Panc1 (cell line): ENCODE measurements at regions not wholly inside any gene's neighbourhood (a gene's known extent, or its start where the extent isn't known, plus 50 kb on each side); places are given as distances from the start of the nearest gene placed in this dataset.
"Not testable (repeated sequence)": the region's sequence is repeated elsewhere in the genome, so short reads cannot be mapped to it uniquely, and the experiment has no call there.

Source experiments
- ATAC-seq: fragments of 200-7000 bp; cut with Tn5 transposase; 2 replicates; pipeline ENCODE4 v1.9.1; 2020; ENCODE audit warnings: mild to moderate bottlenecking, moderate library complexity
- BruUV-seq: library from RNA; stranded (reverse); fragments of 400-500 nt; replicated peaks from 2 replicates; lab custom pipeline; 2021; lab: Mats Ljungman, UMichigan
- CTCF ChIA-PET: fragments of 300-600 bp; sonication (Branson Sonifier 250); formaldehyde crosslinking; loops from one replicate; lab custom pipeline; 2022; ENCODE audit warnings: antibody characterized with exemption; lab: Charles Lee
- POLR2A ChIA-PET: fragments of 300-600 bp; sonication (Branson Sonifier 250); formaldehyde crosslinking; loops from one replicate; lab custom pipeline; 2022; ENCODE audit warnings: antibody characterized with exemption; lab: Charles Lee
- DNase-seq: peaks from one replicate; pipeline ENCODE4 v3.0.0-alpha.2; 2010; ENCODE audit warnings: low read depth, low spot score
- H3K27ac ChIP-seq: 2 replicates; pipeline ENCODE4 v1.5.1; 2011; ENCODE audit warnings: mild to moderate bottlenecking, low read length, inconsistent platforms
- H3K27me3 ChIP-seq: fragments of 200-500 bp; sonication (Bioruptor generic); 2 replicates; pipeline ENCODE4 v1.6.0; 2014; ENCODE audit warnings: low read length, inconsistent platforms; ENCODE audit not compliant: control insufficient read depth, insufficient read depth
- H3K36me3 ChIP-seq: fragments of 200-500 bp; sonication (Bioruptor generic); 2 replicates; pipeline ENCODE4 v1.5.1; 2014; ENCODE audit warnings: inconsistent platforms, mild to moderate bottlenecking, low read length, moderate library complexity; ENCODE audit not compliant: control insufficient read depth, insufficient read depth
- H3K4me1 ChIP-seq: 2 replicates; pipeline ENCODE4 v1.5.1; 2011; ENCODE audit warnings: inconsistent platforms, mild to moderate bottlenecking, low read length, moderate library complexity; ENCODE audit not compliant: control insufficient read depth, insufficient read depth
- H3K4me3 ChIP-seq, 2 experiments: 2 replicates each; pipeline ENCODE4 v1.5.1; 2011 to 2012; ENCODE audit warnings: low read depth in 2 of 2, low read length in 2 of 2, mild to moderate bottlenecking in 2 of 2, inconsistent platforms in 1 of 2, moderate library complexity in 1 of 2
- H3K9me3 ChIP-seq: fragments of 200-500 bp; sonication (Bioruptor generic); 2 replicates; pipeline ENCODE4 v1.5.1; 2014; ENCODE audit warnings: low read depth, mild to moderate bottlenecking, inconsistent platforms, low read length, moderate library complexity; ENCODE audit not compliant: control insufficient read depth, insufficient read depth
- POLR2AphosphoS5 ChIP-seq: IDR thresholded peaks from 2 replicates; pipeline ENCODE4 v1.6.1; 2012; ENCODE audit warnings: mild to moderate bottlenecking, low read depth, low read length, moderate library complexity
- REST ChIP-seq, 2 experiments: IDR thresholded peaks; 2 replicates each; pipeline ENCODE4 v1.6.1; 2011 to 2012; ENCODE audit warnings: low read depth in 2 of 2, control low read depth in 1 of 2, low read length in 1 of 2, mild to moderate bottlenecking in 1 of 2, moderate library complexity in 1 of 2; ENCODE audit not compliant: insufficient read depth in 1 of 2
- SIN3A ChIP-seq: IDR thresholded peaks from 2 replicates; pipeline ENCODE4 v1.6.1; 2012; ENCODE audit warnings: low read depth, mild to moderate bottlenecking, low read length, moderate library complexity, borderline replicate concordance; ENCODE audit not compliant: insufficient read depth
- TCF7L2 ChIP-seq: IDR thresholded peaks from 2 replicates; pipeline ENCODE4 v1.6.1; 2011; ENCODE audit warnings: mild to moderate bottlenecking, low read depth, low read length, inconsistent platforms
- in situ Hi-C: cut with HindIII; loops from 2 replicates; pipeline ENCODE4 v1.10.0; 2016; ENCODE audit warnings: low sequenced_read_pairs, low pct_unique_long_range_greater_than_20kb
- intact Hi-C: fragments of 100-400 bp; cut with micrococcal nuclease; formaldehyde crosslinking; loops from one replicate; pipeline ENCODE4 v1.10.0; 2022; ENCODE audit not compliant: unreplicated experiment
- TF ChIP-seq, protein P1 (sequence below): fragments of 450-650 bp; IDR thresholded peaks from 2 replicates; pipeline ENCODE4 v1.5.1; 2017; ENCODE audit warnings: mild to moderate bottlenecking

GRCh38 chr10:10056961-10057360 is 960.7 kb upstream of the CELF2 start:
- BruUV-seq, result no TSS peak
- intact Hi-C loops, result no loop called here
- Histone ChIP-seq H3K27ac (no peak overlapping the region), H3K36me3 (no peaks in the 10 kb centered on the region), H3K4me3 (no peak overlapping the region), H3K27me3 (no peaks in the 10 kb centered on the region), H3K9me3 (no peaks in the 10 kb centered on the region), H3K4me1 (no peaks in the 10 kb centered on the region)
- ChIA-PET POLR2A (no interaction called here), CTCF (no interaction called here)
- in situ Hi-C loops, result no loop called here
- TF ChIP-seq POLR2AphosphoS5 (no peak), TCF7L2 (no peak), REST (IDR thresholded peaks at IDR 0.05; ENCODE audit: insufficient read depth in 1 of 2, low read depth in 2 of 2, low read length in 1 of 2) (no peak), SIN3A (no peak)
- DNase-seq (no peak), ATAC-seq (no peak)

DNA sequence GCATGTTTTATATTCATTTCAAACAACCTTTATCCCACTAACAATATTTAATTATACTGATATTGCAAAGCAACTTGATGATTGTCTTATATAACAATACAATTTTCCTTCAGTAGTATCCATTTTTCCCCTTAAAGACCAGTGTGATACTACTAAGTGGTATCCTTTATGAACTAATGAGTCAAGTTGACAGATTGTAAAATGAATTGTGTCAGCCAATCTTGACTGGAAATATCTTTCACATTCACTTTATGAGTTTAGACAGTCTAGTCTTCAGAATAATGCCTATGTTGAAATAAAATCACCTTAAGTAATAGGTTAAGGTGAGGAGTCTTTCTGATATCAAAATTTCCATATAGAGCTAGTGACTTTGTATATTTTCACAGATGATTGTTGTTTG is 950.0 kb upstream of the CELF2 start:
- CTCF ChIA-PET, result no interaction called here
- Histone ChIP-seq H3K9me3 (no peaks in the 10 kb centered on the region), H3K36me3 (no peaks in the 10 kb centered on the region), H3K27me3 (no peaks in the 10 kb centered on the region), H3K27ac (no peak overlapping the region), H3K4me1 (no peaks in the 10 kb centered on the region), H3K4me3 (no peak overlapping the region)
- no peak for ATAC-seq
- POLR2A ChIA-PET, result no interaction called here
- DNase-seq, result no peak
- BruUV-seq, result no TSS peak
- intact Hi-C loops (no loop called here), in situ Hi-C loops (no loop called here)
- no peak for TF ChIP-seq POLR2AphosphoS5
- TF ChIP-seq SIN3A, result no peak
- no peak for TF ChIP-seq REST (IDR thresholded peaks at IDR 0.05; ENCODE audit: insufficient read depth in 1 of 2, low read depth in 2 of 2, low read length in 1 of 2)
- TF ChIP-seq, protein P1, sequence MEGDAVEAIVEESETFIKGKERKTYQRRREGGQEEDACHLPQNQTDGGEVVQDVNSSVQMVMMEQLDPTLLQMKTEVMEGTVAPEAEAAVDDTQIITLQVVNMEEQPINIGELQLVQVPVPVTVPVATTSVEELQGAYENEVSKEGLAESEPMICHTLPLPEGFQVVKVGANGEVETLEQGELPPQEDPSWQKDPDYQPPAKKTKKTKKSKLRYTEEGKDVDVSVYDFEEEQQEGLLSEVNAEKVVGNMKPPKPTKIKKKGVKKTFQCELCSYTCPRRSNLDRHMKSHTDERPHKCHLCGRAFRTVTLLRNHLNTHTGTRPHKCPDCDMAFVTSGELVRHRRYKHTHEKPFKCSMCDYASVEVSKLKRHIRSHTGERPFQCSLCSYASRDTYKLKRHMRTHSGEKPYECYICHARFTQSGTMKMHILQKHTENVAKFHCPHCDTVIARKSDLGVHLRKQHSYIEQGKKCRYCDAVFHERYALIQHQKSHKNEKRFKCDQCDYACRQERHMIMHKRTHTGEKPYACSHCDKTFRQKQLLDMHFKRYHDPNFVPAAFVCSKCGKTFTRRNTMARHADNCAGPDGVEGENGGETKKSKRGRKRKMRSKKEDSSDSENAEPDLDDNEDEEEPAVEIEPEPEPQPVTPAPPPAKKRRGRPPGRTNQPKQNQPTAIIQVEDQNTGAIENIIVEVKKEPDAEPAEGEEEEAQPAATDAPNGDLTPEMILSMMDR, result no peak
- no peak for TF ChIP-seq TCF7L2

DNA sequence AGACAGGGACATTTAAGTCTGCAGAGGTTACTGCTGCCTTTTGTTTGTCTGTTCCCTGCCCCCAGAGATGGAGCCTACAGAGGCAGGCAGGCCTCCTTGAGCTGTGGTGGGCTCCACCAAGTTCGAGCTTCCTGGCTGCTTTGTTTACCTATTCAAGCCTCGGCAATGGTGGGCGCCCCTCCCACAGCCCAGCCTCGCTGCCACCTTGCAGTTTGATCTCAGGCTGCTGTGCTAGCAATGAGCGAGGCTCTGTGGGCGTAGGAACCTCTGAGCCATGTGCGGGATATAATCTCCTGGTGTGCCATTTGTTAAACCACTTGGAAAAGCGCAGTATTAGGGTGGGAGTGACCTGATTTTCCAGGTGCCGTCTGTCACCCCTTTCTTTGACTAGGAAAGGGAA is 942.8 kb upstream of the CELF2 start:
- DNase-seq, H3K27ac ChIP-seq, H3K4me1 ChIP-seq, in situ Hi-C loops, H3K4me3 ChIP-seq, H3K9me3 ChIP-seq, POLR2A ChIA-PET, ATAC-seq, CTCF ChIA-PET, BruUV-seq, intact Hi-C loops, H3K36me3 ChIP-seq, H3K27me3 ChIP-seq: not testable (repeated sequence)
